22Rv1 (cell line): ENCODE measurements at regions not wholly inside any gene's neighbourhood (a gene's known extent, or its start where the extent isn't known, plus 50 kb on each side); places are given as distances from the start of the nearest gene placed in this dataset.

Source experiments
- CTCF ChIP-seq: fragments of 450-650 bp; IDR thresholded peaks from 2 replicates; pipeline ENCODE4 v1.5.1; 2017; ENCODE audit warnings: mild to moderate bottlenecking
- ZFX ChIP-seq: fragments of 450-650 bp; IDR thresholded peaks from 2 replicates; pipeline ENCODE4 v1.6.1; 2017; ENCODE audit warnings: antibody characterized with exemption, borderline replicate concordance

GRCh38 chr2:47632754-47633153 is 62.0 kb upstream of the KCNK12 start:
- TF ChIP-seq CTCF (no peak), ZFX (no peak)
